ENCODE measurements at regions not wholly inside any gene's neighbourhood (a gene's known extent, or its start where the extent isn't known, plus 50 kb on each side); places are given as distances from the start of the nearest gene placed in this dataset.

DNA sequence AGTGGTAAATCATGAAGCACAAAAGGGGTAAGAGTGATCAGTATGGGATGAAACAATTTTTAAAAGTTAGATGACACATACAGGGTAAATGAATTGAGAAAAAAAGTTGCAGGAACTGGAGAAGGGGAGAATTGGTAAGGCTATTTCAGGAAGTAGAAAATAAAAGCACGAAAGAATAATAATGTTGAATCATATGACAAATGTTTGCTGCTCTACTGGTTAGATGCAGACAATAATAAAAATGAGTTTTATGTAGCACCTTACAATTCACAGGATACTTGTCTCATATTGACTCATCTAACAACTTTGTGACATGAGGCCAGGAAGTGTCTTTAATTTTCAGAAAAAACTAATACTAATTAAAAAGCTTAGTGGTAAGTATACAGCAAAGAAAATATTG is 566.5 kb upstream of the MARCKS start:
- no peak for TF ChIP-seq POLR2AphosphoS5 (IDR thresholded peaks at IDR 0.05; ENCODE audit: low read depth)
- TF ChIP-seq, protein P1, sequence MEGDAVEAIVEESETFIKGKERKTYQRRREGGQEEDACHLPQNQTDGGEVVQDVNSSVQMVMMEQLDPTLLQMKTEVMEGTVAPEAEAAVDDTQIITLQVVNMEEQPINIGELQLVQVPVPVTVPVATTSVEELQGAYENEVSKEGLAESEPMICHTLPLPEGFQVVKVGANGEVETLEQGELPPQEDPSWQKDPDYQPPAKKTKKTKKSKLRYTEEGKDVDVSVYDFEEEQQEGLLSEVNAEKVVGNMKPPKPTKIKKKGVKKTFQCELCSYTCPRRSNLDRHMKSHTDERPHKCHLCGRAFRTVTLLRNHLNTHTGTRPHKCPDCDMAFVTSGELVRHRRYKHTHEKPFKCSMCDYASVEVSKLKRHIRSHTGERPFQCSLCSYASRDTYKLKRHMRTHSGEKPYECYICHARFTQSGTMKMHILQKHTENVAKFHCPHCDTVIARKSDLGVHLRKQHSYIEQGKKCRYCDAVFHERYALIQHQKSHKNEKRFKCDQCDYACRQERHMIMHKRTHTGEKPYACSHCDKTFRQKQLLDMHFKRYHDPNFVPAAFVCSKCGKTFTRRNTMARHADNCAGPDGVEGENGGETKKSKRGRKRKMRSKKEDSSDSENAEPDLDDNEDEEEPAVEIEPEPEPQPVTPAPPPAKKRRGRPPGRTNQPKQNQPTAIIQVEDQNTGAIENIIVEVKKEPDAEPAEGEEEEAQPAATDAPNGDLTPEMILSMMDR (conservative IDR thresholded peaks at IDR 0.05; ENCODE audit: low read depth in 2 of 2) = no peak
- no peak for TF ChIP-seq JUNB (IDR thresholded peaks at IDR 0.05; ENCODE audit: unreplicated experiment)
- no peak for TF ChIP-seq CREB1 (CRISPR knock-in tag; IDR thresholded peaks at IDR 0.05; ENCODE audit: low read depth)
